DND-41 (cell line): ENCODE measurements at regions not wholly inside any gene's neighbourhood (a gene's known extent, or its start where the extent isn't known, plus 50 kb on each side); places are given as distances from the start of the nearest gene placed in this dataset.
"Not testable (repeated sequence)": the region's sequence is repeated elsewhere in the genome, so short reads cannot be mapped to it uniquely, and the experiment has no call there.

Source experiments
- ATAC-seq: fragments of 200-7000 bp; cut with Tn5 transposase; 3 replicates; pipeline ENCODE4 v1.9.1; 2021; ENCODE audit warnings: low read depth; ENCODE audit not compliant: insufficient read depth
- DNase-seq: peaks from one replicate; pipeline ENCODE4 v3.0.0-alpha.2; 2020
- H2AFZ ChIP-seq: 2 replicates; pipeline ENCODE4 v1.6.0; 2012; ENCODE audit warnings: low read depth, low read length
- H3K27ac ChIP-seq: 2 replicates; pipeline ENCODE4 v1.5.1; 2012; ENCODE audit warnings: low read length, inconsistent platforms
- H3K27me3 ChIP-seq: fragments of 200-600 bp; sonication (generic); 2 replicates; pipeline ENCODE4 v1.6.0; 2012; ENCODE audit warnings: low read length, mild to moderate bottlenecking, inconsistent platforms; ENCODE audit not compliant: insufficient read depth, poor library complexity
- H3K36me3 ChIP-seq: 2 replicates; pipeline ENCODE4 v1.5.1; 2012; ENCODE audit warnings: low read length, inconsistent platforms; ENCODE audit not compliant: insufficient read depth
- H3K4me1 ChIP-seq: 2 replicates; pipeline ENCODE4 v1.5.1; 2012; ENCODE audit warnings: mild to moderate bottlenecking, low read length; ENCODE audit not compliant: insufficient read depth
- H3K4me2 ChIP-seq: 2 replicates; pipeline ENCODE4 v1.6.0; 2012; ENCODE audit warnings: mild to moderate bottlenecking, moderate library complexity, low read length, inconsistent platforms; ENCODE audit not compliant: insufficient read depth
- H3K4me3 ChIP-seq, 2 experiments: fragments of 200-600 bp in 1 of 2; shearing (Covaris generic) in 1 of 2; 2 replicates each; pipeline ENCODE4 v1.5.1; 2012 to 2016; ENCODE audit warnings: inconsistent platforms in 2 of 2, low read length in 2 of 2, mild to moderate bottlenecking in 2 of 2, low read depth in 1 of 2, moderate library complexity in 1 of 2
- H3K79me2 ChIP-seq: 2 replicates; pipeline ENCODE4 v1.6.0; 2012; ENCODE audit warnings: low read length, inconsistent platforms; ENCODE audit not compliant: insufficient read depth
- H3K9ac ChIP-seq: 2 replicates; pipeline ENCODE4 v1.6.0; 2012; ENCODE audit warnings: low read depth, mild to moderate bottlenecking, inconsistent platforms, low read length, moderate library complexity
- H3K9me3 ChIP-seq: 2 replicates; pipeline ENCODE4 v1.5.1; 2012; ENCODE audit warnings: low read length, moderate library complexity, mild to moderate bottlenecking, inconsistent platforms; ENCODE audit not compliant: insufficient read depth, severe bottlenecking
- H4K20me1 ChIP-seq: 2 replicates; pipeline ENCODE4 v1.6.0; 2012; ENCODE audit warnings: low read length; ENCODE audit not compliant: insufficient read depth
- CTCF ChIP-seq: IDR thresholded peaks from 2 replicates; pipeline ENCODE4 v1.5.1; 2012; ENCODE audit warnings: borderline replicate concordance, low read length, moderate library complexity, mild to moderate bottlenecking; ENCODE audit not compliant: poor library complexity, severe bottlenecking; ENCODE audit errors: extremely low read depth
- EZH2 ChIP-seq: IDR thresholded peaks from 3 replicates; pipeline ENCODE4 v1.6.1; 2012; ENCODE audit warnings: borderline replicate concordance, low read depth, mild to moderate bottlenecking, moderate library complexity, low read length, inconsistent platforms; ENCODE audit not compliant: severe bottlenecking

GRCh38 chr11:121965330-121965729 is 150.7 kb downstream of the BLID start:
- no peak overlapping the region for H3K27ac ChIP-seq
- TF ChIP-seq CTCF: no peak
- no peak for TF ChIP-seq EZH2
- H3K4me1 ChIP-seq: peaks cover 6% of the 10 kb centered on the region; the same call in 1 of the 2 replicates
- H3K9me3 ChIP-seq: no peaks in the 10 kb centered on the region
- no peak overlapping the region for H3K4me3 ChIP-seq
- ATAC-seq: no peak
- H3K36me3 ChIP-seq: no peaks in the 10 kb centered on the region
- H3K4me2 ChIP-seq: no peak overlapping the region
- H2AFZ ChIP-seq: no peak overlapping the region
- peaks cover 4% of the 10 kb centered on the region for H3K27me3 ChIP-seq
- no peaks in the 10 kb centered on the region for H4K20me1 ChIP-seq
- DNase-seq: no peak
- no peak overlapping the region for H3K9ac ChIP-seq
- no peaks in the 10 kb centered on the region for H3K79me2 ChIP-seq

GRCh38 chr11:121964591-121964990 is 151.4 kb downstream of the BLID start:
- peaks cover 4% of the 10 kb centered on the region for H3K27me3 ChIP-seq
- no peak overlapping the region for H3K9ac ChIP-seq
- H3K27ac ChIP-seq: no peak overlapping the region
- peak; percentile 31 for DNase-seq
- H2AFZ ChIP-seq: no peak overlapping the region
- no peak for TF ChIP-seq CTCF
- no peak for TF ChIP-seq EZH2
- H3K4me3 ChIP-seq: no peak overlapping the region
- ATAC-seq: peak; percentile 69; the same call in 2 of the 3 replicates
- H3K9me3 ChIP-seq: no peaks in the 10 kb centered on the region
- H3K4me2 ChIP-seq: no peak overlapping the region
- no peaks in the 10 kb centered on the region for H3K36me3 ChIP-seq
- no peaks in the 10 kb centered on the region for H4K20me1 ChIP-seq
- peaks cover 6% of the 10 kb centered on the region; the same call in 1 of the 2 replicates for H3K4me1 ChIP-seq
- H3K79me2 ChIP-seq: no peaks in the 10 kb centered on the region

- H3K27ac ChIP-seq, H3K27me3 ChIP-seq, H3K4me2 ChIP-seq, H2AFZ ChIP-seq, H3K4me1 ChIP-seq, H3K9ac ChIP-seq, H3K79me2 ChIP-seq, H3K4me3 ChIP-seq, DNase-seq, ATAC-seq, H3K36me3 ChIP-seq, H4K20me1 ChIP-seq, H3K9me3 ChIP-seq: not testable (repeated sequence)
These were observed 152.2 kb downstream of the BLID start for GRCh38 chr11:121963846-121964245.

- H3K36me3 ChIP-seq: no peaks in the 10 kb centered on the region
- H2AFZ ChIP-seq: no peak overlapping the region
- H3K27ac ChIP-seq: no peak overlapping the region
- DNase-seq (no peak), ATAC-seq (no peak)
- H3K4me3 ChIP-seq: no peak overlapping the region
- no peaks in the 10 kb centered on the region for H4K20me1 ChIP-seq
- peaks cover 3% of the 10 kb centered on the region for H3K27me3 ChIP-seq
- H3K4me2 ChIP-seq: no peak overlapping the region
- no peaks in the 10 kb centered on the region for H3K9me3 ChIP-seq
- peaks cover 6% of the 10 kb centered on the region; the same call in 1 of the 2 replicates for H3K4me1 ChIP-seq
- H3K79me2 ChIP-seq: no peaks in the 10 kb centered on the region
- TF ChIP-seq EZH2: no peak
- no peak for TF ChIP-seq CTCF
- H3K9ac ChIP-seq: no peak overlapping the region
These were observed 154.7 kb downstream of the BLID start for GRCh38 chr11:121961321-121961801.
